Hematopoietic multipotent progenitor cell treated with erythropoietin and hydrocortisone succinate and interleukin-3 and kit ligand, for 8 days (in vitro differentiated cells): ENCODE measurements at regions not wholly inside any gene's neighbourhood (a gene's known extent, or its start where the extent isn't known, plus 50 kb on each side); places are given as distances from the start of the nearest gene placed in this dataset.

Experiments
- DNase-seq: peaks from one replicate; pipeline ENCODE4 v3.0.0-alpha.2; 2015

GRCh38 chr10:2850202-2850601, 217.1 kb upstream of the PFKP start:
- no peak for DNase-seq

GRCh38 chr10:2844925-2845324, 222.4 kb upstream of the PFKP start:
- DNase-seq, result no peak

- DNase-seq, result peak; percentile 44
These were observed 228.1 kb upstream of the PFKP start for GRCh38 chr10:2839081-2839725.

- no peak for DNase-seq
These were observed 229.7 kb upstream of the PFKP start for GRCh38 chr10:2837674-2838073.

- no peak for DNase-seq
These were observed 230.3 kb upstream of the PFKP start for GRCh38 chr10:2836921-2837662.

GRCh38 chr10:2834214-2834613, 233.1 kb upstream of the PFKP start:
- no peak for DNase-seq

- no peak for DNase-seq
These were observed 235.8 kb upstream of the PFKP start for GRCh38 chr10:2831509-2831908.

GRCh38 chr10:2828741-2829140, 238.6 kb upstream of the PFKP start:
- DNase-seq, result no peak

GRCh38 chr10:2826675-2827074, 240.7 kb upstream of the PFKP start:
- no peak for DNase-seq

- no peak for DNase-seq
These were observed 241.5 kb upstream of the PFKP start for GRCh38 chr10:2825841-2826240.

GRCh38 chr10:2817940-2818636, 249.3 kb upstream of the PFKP start:
- no peak for DNase-seq

GRCh38 chr10:2813693-2814092, 253.7 kb upstream of the PFKP start:
- DNase-seq, result no peak

GRCh38 chr10:2813286-2813685, 254.1 kb upstream of the PFKP start:
- DNase-seq, result no peak

- no peak for DNase-seq
These were observed 254.7 kb upstream of the PFKP start for GRCh38 chr10:2812631-2813030.

GRCh38 chr10:2800178-2800577, 267.2 kb upstream of the PFKP start:
- DNase-seq, result no peak

GRCh38 chr10:2798336-2799022, 268.9 kb upstream of the PFKP start:
- DNase-seq, result no peak

- no peak for DNase-seq
These were observed 275.4 kb upstream of the PFKP start for GRCh38 chr10:2791774-2792443.

- DNase-seq, result no peak
These were observed 276.8 kb upstream of the PFKP start for GRCh38 chr10:2790396-2791188.

GRCh38 chr10:2786251-2786650, 281.1 kb upstream of the PFKP start:
- DNase-seq, result no peak

GRCh38 chr10:2784766-2785165, 282.6 kb upstream of the PFKP start:
- no peak for DNase-seq

GRCh38 chr10:2782950-2783349, 284.4 kb upstream of the PFKP start:
- no peak for DNase-seq

- peak; percentile 33 for DNase-seq
These were observed 285.1 kb upstream of the PFKP start for GRCh38 chr10:2782265-2782664.
